ENCODE measurements at regions not wholly inside any gene's neighbourhood (a gene's known extent, or its start where the extent isn't known, plus 50 kb on each side); places are given as distances from the start of the nearest gene placed in this dataset.

- TF ChIP-seq CTCF (IDR thresholded peaks at IDR 0.05; ENCODE audit: extremely low read depth in 1 of 2, insufficient read depth in 1 of 2, low read depth in 1 of 2, low read length in 2 of 2) (no peak), POLR2A (IDR thresholded peaks at IDR 0.05; ENCODE audit: low read depth, low read length) (no peak)
Observed at GRCh38 chr5:91976451-91976850, 593.3 kb upstream of the ARRDC3 start.

Data from endothelial cell of umbilical vein (primary cell).